HCT116 (cell line): ENCODE measurements at regions not wholly inside any gene's neighbourhood (a gene's known extent, or its start where the extent isn't known, plus 50 kb on each side); places are given as distances from the start of the nearest gene placed in this dataset.
"Not testable (repeated sequence)": the region's sequence is repeated elsewhere in the genome, so short reads cannot be mapped to it uniquely, and the experiment has no call there.

Experiments used
- ATAC-seq: fragments of 200-7000 bp; cut with Tn5 transposase; 2 replicates; pipeline ENCODE4 v1.9.1; 2020; ENCODE audit warnings: mild to moderate bottlenecking, moderate library complexity
- BruUV-seq: library from RNA; stranded (reverse); fragments of 400-500 nt; replicated peaks from 2 replicates; lab custom pipeline; 2021; lab: Mats Ljungman, UMichigan
- CTCF ChIA-PET: fragments of 300-600 bp; sonication (Branson Sonifier 250); formaldehyde crosslinking; loops from one replicate; lab custom pipeline; 2021; ENCODE audit warnings: antibody characterized with exemption; lab: Charles Lee
- POLR2A ChIA-PET: fragments of 300-600, 350-600 bp; sonication (Branson Sonifier 250); formaldehyde crosslinking; loops from one replicate; lab custom pipeline; 2021; ENCODE audit warnings: antibody characterized with exemption; lab: Charles Lee
- RAD21 ChIA-PET, 2 experiments: fragments of 300-600 bp; sonication (Branson Sonifier 250); formaldehyde crosslinking; loops; one replicate each; lab custom pipeline; 2023; ENCODE audit warnings: low total read pairs in 2 of 2; ENCODE audit not compliant: uncharacterized antibody in 2 of 2, unreplicated experiment in 2 of 2, low non-redundant PET in 1 of 2; lab: Charles Lee
- DNase-seq: peaks from one replicate; pipeline ENCODE4 v3.0.0-alpha.2; 2010; ENCODE audit warnings: low read depth, low spot score
- H2AFZ ChIP-seq: fragments of 200-600 bp; shearing (Covaris generic), sonication (generic); 2 replicates; pipeline ENCODE4 v1.6.1; 2017; ENCODE audit warnings: low read depth, mixed run types, mixed read lengths, antibody characterized with exemption, low read length; ENCODE audit not compliant: poor library complexity, severe bottlenecking
- H3K27ac ChIP-seq: 2 replicates; pipeline ENCODE4 v1.5.1; 2012; ENCODE audit warnings: low read depth, low read length
- H3K27me3 ChIP-seq: fragments of 200-600 bp; sonication (generic); 2 replicates; pipeline ENCODE4 v1.6.1; 2016; ENCODE audit warnings: mixed run types, low read length, mixed read lengths; ENCODE audit not compliant: insufficient read depth
- H3K36me3 ChIP-seq, 2 experiments: fragments of 200-500 bp in 1 of 2; fragments of 200-600 bp in 1 of 2; sonication (Bioruptor generic) in 1 of 2; sonication (generic) in 1 of 2; 2 replicates each; pipeline versions ENCODE4 v1.5.1 to v1.6.1; 2014 to 2016; ENCODE audit warnings: low read length in 2 of 2, inconsistent platforms in 1 of 2, mixed read lengths in 1 of 2, mixed run types in 1 of 2; ENCODE audit not compliant: insufficient read depth in 2 of 2, control insufficient read depth in 1 of 2
- H3K4me1 ChIP-seq, 2 experiments: fragments of 200-600 bp in 1 of 2; sonication (generic) in 1 of 2; 2 replicates each; pipeline versions ENCODE4 v1.5.1 to v1.6.1; 2012 to 2017; ENCODE audit warnings: low read length in 2 of 2, inconsistent platforms in 1 of 2, mild to moderate bottlenecking in 1 of 2, mixed read lengths in 1 of 2, mixed run types in 1 of 2, moderate library complexity in 1 of 2; ENCODE audit not compliant: insufficient read depth in 2 of 2, control insufficient read depth in 1 of 2
- H3K4me2 ChIP-seq: fragments of 200-600 bp; sonication (generic); 2 replicates; pipeline ENCODE4 v1.6.1; 2017; ENCODE audit warnings: mixed run types, low read length, mixed read lengths
- H3K4me3 ChIP-seq, 2 experiments: fragments of 200-600 bp in 1 of 2; sonication (generic) in 1 of 2; replicated peaks in 1 of 2; 2 replicates each; pipeline ENCODE4 v1.5.1; 2011 to 2016; ENCODE audit warnings: low read length in 2 of 2, control low read depth in 1 of 2, low read depth in 1 of 2, mild to moderate bottlenecking in 1 of 2, mixed read lengths in 1 of 2, mixed run types in 1 of 2
- H3K79me2 ChIP-seq: fragments of 200-600 bp; sonication (generic); 2 replicates; pipeline ENCODE4 v1.6.1; 2017; ENCODE audit warnings: mild to moderate bottlenecking, mixed run types, low read length, moderate library complexity, mixed read lengths; ENCODE audit not compliant: insufficient read depth
- H3K9ac ChIP-seq: fragments of 200-600 bp; sonication (generic); 2 replicates; pipeline ENCODE4 v1.6.1; 2016; ENCODE audit warnings: low read length, mixed read lengths
- H3K9me2 ChIP-seq: fragments of 200-600 bp; sonication (generic), shearing (Covaris generic); 2 replicates; pipeline ENCODE4 v1.6.1; 2017; ENCODE audit warnings: mixed run types, mild to moderate bottlenecking, moderate library complexity; ENCODE audit not compliant: insufficient read depth
- H3K9me3 ChIP-seq, 2 experiments: fragments of 200-500 bp in 1 of 2; fragments of 200-600 bp in 1 of 2; sonication (Bioruptor generic) in 1 of 2; sonication (generic) in 1 of 2; 2 replicates each; pipeline ENCODE4 v1.6.1; 2014 to 2017; ENCODE audit warnings: low read length in 2 of 2, mixed read lengths in 2 of 2, inconsistent platforms in 1 of 2, low read depth in 1 of 2, mild to moderate bottlenecking in 1 of 2, mixed run types in 1 of 2, moderate library complexity in 1 of 2; ENCODE audit not compliant: control insufficient read depth in 1 of 2, insufficient read depth in 1 of 2
- H4K20me1 ChIP-seq: fragments of 200-600 bp; sonication (generic), shearing (Covaris generic); 2 replicates; pipeline ENCODE4 v1.6.1; 2017; ENCODE audit warnings: mixed run types, mild to moderate bottlenecking, moderate library complexity; ENCODE audit not compliant: insufficient read depth
- intact Hi-C: fragments of 100-400 bp; cut with micrococcal nuclease; formaldehyde crosslinking; loops from 2 replicates; pipeline ENCODE4 v1.10.0; 2022

DNA sequence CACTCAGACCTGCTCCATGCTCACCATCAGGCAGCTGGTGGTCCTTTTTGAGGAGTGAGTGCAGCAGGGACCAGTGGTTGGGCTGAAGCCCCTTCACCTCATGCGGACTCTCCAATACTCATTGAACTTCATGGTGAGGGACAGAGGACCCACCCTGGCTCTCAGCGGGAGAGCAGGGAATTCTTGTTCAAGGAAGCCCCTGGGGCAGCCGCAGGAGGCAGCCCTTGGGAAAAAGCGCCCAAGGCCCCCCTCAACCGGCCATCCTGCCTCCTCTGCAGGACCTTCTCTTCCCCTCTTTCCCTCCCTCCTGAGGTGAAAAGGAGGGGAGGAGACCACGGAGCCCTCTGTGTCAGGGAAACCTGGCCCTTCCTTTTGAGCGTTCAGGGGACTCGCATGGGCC is 4510.9 kb upstream of the OR11H1 start:
- H3K9me2 ChIP-seq, H3K4me2 ChIP-seq, H3K9me3 ChIP-seq, H3K79me2 ChIP-seq, BruUV-seq, RAD21 ChIA-PET, CTCF ChIA-PET, H3K9ac ChIP-seq, H2AFZ ChIP-seq, H3K36me3 ChIP-seq, POLR2A ChIA-PET, ATAC-seq, H3K4me3 ChIP-seq, H3K27ac ChIP-seq, DNase-seq, intact Hi-C loops, H4K20me1 ChIP-seq, H3K27me3 ChIP-seq, H3K4me1 ChIP-seq: not testable (repeated sequence)

- H2AFZ ChIP-seq, intact Hi-C loops, H3K4me1 ChIP-seq, H3K27ac ChIP-seq, RAD21 ChIA-PET, H3K9me2 ChIP-seq, H3K4me3 ChIP-seq, H3K79me2 ChIP-seq, BruUV-seq, H3K9me3 ChIP-seq, H4K20me1 ChIP-seq, H3K27me3 ChIP-seq, ATAC-seq, H3K9ac ChIP-seq, H3K36me3 ChIP-seq, POLR2A ChIA-PET, DNase-seq, H3K4me2 ChIP-seq, CTCF ChIA-PET: not testable (repeated sequence)
Measured at GRCh38 chr22:11020522-11020921, 4507.5 kb upstream of the OR11H1 start.

DNA sequence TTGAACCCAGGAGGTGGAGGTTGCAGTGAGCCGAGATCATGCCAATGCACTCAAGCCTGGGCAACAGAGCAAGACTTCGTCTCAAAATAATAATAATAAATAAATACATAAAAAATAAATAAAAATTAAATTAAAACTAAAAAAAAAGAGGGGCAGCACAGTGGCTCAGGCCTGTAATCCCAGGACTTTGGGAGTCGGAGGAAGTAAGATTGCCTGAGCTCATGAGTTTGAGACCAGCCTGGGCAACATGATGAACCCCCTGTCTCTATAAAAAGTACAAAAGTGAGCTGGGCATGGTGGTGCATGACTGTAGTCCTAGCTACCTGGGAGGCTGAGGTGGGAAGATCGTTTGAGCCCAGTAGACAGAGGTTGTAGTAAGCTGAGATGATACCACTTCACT is 4501.5 kb upstream of the OR11H1 start:
- BruUV-seq, H3K27me3 ChIP-seq, H3K79me2 ChIP-seq, RAD21 ChIA-PET, H3K4me3 ChIP-seq, H3K27ac ChIP-seq, intact Hi-C loops, H3K9ac ChIP-seq, POLR2A ChIA-PET, CTCF ChIA-PET, H3K9me2 ChIP-seq, H2AFZ ChIP-seq, H3K4me1 ChIP-seq, DNase-seq, H4K20me1 ChIP-seq, H3K4me2 ChIP-seq, ATAC-seq, H3K36me3 ChIP-seq: not testable (repeated sequence)
- peaks cover 35 to 40% of the 10 kb centered on the region in 2 experiments; a peak in 3 of 4 replicates for H3K9me3 ChIP-seq

DNA sequence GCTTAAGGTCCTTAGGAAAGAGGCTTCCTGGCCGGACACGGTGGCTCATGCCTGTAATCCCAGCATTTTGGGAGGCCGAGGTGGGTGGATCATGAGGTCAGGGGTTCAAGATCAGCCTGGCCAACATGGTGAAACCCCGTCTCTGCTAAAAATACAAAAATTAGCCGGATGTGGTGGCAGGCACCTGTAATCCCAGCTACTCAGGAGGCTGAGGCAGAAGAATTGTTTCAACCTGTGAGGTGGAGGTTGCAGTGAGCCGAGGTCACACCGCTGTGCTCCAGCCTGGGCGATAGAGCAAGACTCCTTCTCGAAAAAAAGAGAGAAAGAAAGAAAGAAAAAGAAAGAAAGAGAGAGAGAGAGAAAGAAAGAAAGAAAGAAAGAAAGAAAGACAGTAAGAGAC is 4500.9 kb upstream of the OR11H1 start:
- ATAC-seq, H3K79me2 ChIP-seq, CTCF ChIA-PET, H2AFZ ChIP-seq, H3K4me2 ChIP-seq, DNase-seq, intact Hi-C loops, H3K27me3 ChIP-seq, H3K9me2 ChIP-seq, H3K36me3 ChIP-seq, H3K4me3 ChIP-seq, H3K4me1 ChIP-seq, BruUV-seq, H3K9ac ChIP-seq, H3K27ac ChIP-seq, H4K20me1 ChIP-seq, RAD21 ChIA-PET, POLR2A ChIA-PET: not testable (repeated sequence)
- peaks cover 36 to 45% of the 10 kb centered on the region in 2 experiments; a peak in 3 of 4 replicates for H3K9me3 ChIP-seq
